Ovary (tissue), 3 donors: ENCODE measurements at regions not wholly inside any gene's neighbourhood (a gene's known extent, or its start where the extent isn't known, plus 50 kb on each side); places are given as distances from the start of the nearest gene placed in this dataset.

Source experiments
- CTCF ChIP-seq, 3 donors: fragments of 450-650 bp in 2 of 3; fragments of 200-600 bp in 1 of 3; IDR thresholded peaks; one replicate each; pipeline versions ENCODE4 v1.5.1 to v1.8.0; 2016 to 2022; ENCODE audit warnings: antibody characterized with exemption in 3 of 3, mild to moderate bottlenecking in 1 of 3
- EP300 ChIP-seq: sonication (generic); formaldehyde crosslinking; IDR thresholded peaks from one replicate; pipeline ENCODE4 v1.6.1; 2017; ENCODE audit warnings: antibody characterized with exemption
- POLR2A ChIP-seq: fragments of 450-650 bp; IDR thresholded peaks from one replicate; pipeline ENCODE4 v1.6.1; 2017; ENCODE audit warnings: antibody characterized with exemption, mild to moderate bottlenecking, moderate library complexity
- donor health status: DM: no; HTN: no; CAD: no.

GRCh38 chr2:133942398-133942797, 311.5 kb upstream of the MGAT5 start:
- TF ChIP-seq CTCF (IDR thresholded peaks at IDR 0.05) (no peak), EP300 (no peak), POLR2A (no peak)
